Transverse colon (tissue), 4 donors: ENCODE measurements at regions not wholly inside any gene's neighbourhood (a gene's known extent, or its start where the extent isn't known, plus 50 kb on each side); places are given as distances from the start of the nearest gene placed in this dataset.

Source experiments
- DNase-seq: peaks from one replicate; pipeline ENCODE4 v3.0.0-alpha.2; 2019
- H3K27ac ChIP-seq, 4 donors: fragments of 200-600 bp; sonication (generic); 2 replicates each; pipeline ENCODE4 v1.5.1; 2016 to 2018; ENCODE audit warnings: inconsistent platforms in 4 of 4
- H3K27me3 ChIP-seq: fragments of 200-600 bp; sonication (generic); 2 replicates; pipeline ENCODE4 v1.5.1; 2017; ENCODE audit warnings: inconsistent platforms
- H3K36me3 ChIP-seq, 4 donors: fragments of 200-600 bp; sonication (generic); 2 replicates each; pipeline ENCODE4 v1.5.1; 2017 to 2019; ENCODE audit warnings: inconsistent platforms in 4 of 4
- H3K4me1 ChIP-seq, 4 donors: fragments of 200-600 bp; sonication (generic); 2 replicates each; pipeline ENCODE4 v1.5.1; 2017 to 2020; ENCODE audit warnings: inconsistent platforms in 4 of 4
- H3K4me3 ChIP-seq, 4 donors: fragments of 200-600 bp; sonication (generic); 1 replicate in 1 of 4; 2 replicates in 3 of 4; pipeline versions ENCODE4 v1.5.1 to v1.6.1; 2017 to 2019; ENCODE audit warnings: inconsistent platforms in 4 of 4
- H3K9me3 ChIP-seq, 2 donors: fragments of 200-600 bp; sonication (generic); 2 replicates each; pipeline ENCODE4 v1.5.1; 2017 to 2019; ENCODE audit warnings: inconsistent platforms in 2 of 2
- EP300 ChIP-seq: sonication (generic); formaldehyde crosslinking; IDR thresholded peaks from one replicate; pipeline ENCODE4 v1.6.1; 2017; ENCODE audit warnings: antibody characterized with exemption, low read depth
- POLR2A ChIP-seq: fragments of 450-650 bp; IDR thresholded peaks from one replicate; pipeline ENCODE4 v1.6.1; 2016; ENCODE audit warnings: antibody characterized with exemption, mild to moderate bottlenecking, moderate library complexity
- POLR2AphosphoS5 ChIP-seq, 3 donors: sonication (generic); formaldehyde crosslinking; IDR thresholded peaks; one replicate each; pipeline ENCODE4 v1.6.1; 2016; ENCODE audit warnings: antibody characterized with exemption in 3 of 3
- WGBS, 2 donors: methylation state at CpG; one replicate each; pipeline ENCODE4 v1.1.5; 2018; ENCODE audit warnings: low coverage in 1 of 2; 5-methylcytosine and 5-hydroxymethylcytosine counted together
- in situ Hi-C, 4 donors: fragments of 200-750 bp; cut with MboI; loops; one replicate each; pipeline versions ENCODE4 v1.15.0 to v1.15.1; 2017; ENCODE audit warnings: low sequenced_read_pairs in 3 of 4, low pct_ligation_motif_present in 1 of 4, low pct_unique_long_range_greater_than_20kb in 1 of 4
- intact Hi-C: fragments of 100-400 bp; cut with DNase I; formaldehyde crosslinking; loops from one replicate; pipeline ENCODE4 v1.15.1; 2023; ENCODE audit warnings: low total_unique reads
- TF ChIP-seq, protein P1 (sequence below), 5 experiments: fragments of 200-600 bp in 3 of 5; fragments of 450-650 bp in 2 of 5; sonication (generic) in 3 of 5; IDR thresholded peaks; 1 replicate in 2 of 5; 2 replicates in 3 of 5; pipeline ENCODE4 v1.5.1; 2016 to 2017; ENCODE audit warnings: antibody characterized with exemption in 5 of 5, inconsistent platforms in 3 of 5, mild to moderate bottlenecking in 2 of 5, moderate library complexity in 1 of 5

DNA sequence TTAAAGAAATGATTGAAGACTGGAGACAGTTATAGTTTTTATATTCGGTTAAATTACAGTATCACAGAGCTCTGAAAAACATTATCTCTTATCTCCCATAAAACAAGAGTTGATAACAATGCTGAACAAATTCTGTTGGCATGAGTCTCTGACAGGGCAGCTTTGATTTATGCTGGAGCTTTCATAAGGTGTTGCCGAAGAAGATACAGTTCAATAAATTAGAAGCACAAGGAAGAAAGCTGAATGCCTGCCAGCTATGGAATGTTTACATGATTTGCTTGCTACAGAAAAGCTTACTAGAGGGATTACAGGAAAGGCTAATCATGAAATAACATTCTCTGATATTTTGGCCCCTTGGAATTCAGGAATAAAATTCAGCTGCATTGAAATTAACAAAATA lies 431.9 kb upstream of the GJE1 start:
- DNase-seq, result no peak
- intact Hi-C loops (no loop called here), in situ Hi-C loops (no loop called here)
- H3K36me3 ChIP-seq, result no peaks in the 10 kb centered on the region
- no peaks in the 10 kb centered on the region for H3K9me3 ChIP-seq
- H3K4me1 ChIP-seq, result no peaks in the 10 kb centered on the region
- 45 to 60% methylated on average over 1 to 2 of the region's 2 CpGs for WGBS, 2 donors
- H3K4me3 ChIP-seq, result no peak overlapping the region
- H3K27ac ChIP-seq, result no peak overlapping the region
- H3K27me3 ChIP-seq, result no peaks in the 10 kb centered on the region
- TF ChIP-seq POLR2A (no peak), EP300 (no peak), POLR2AphosphoS5 (IDR thresholded peaks at IDR 0.05) (no peak)
- TF ChIP-seq, protein P1, sequence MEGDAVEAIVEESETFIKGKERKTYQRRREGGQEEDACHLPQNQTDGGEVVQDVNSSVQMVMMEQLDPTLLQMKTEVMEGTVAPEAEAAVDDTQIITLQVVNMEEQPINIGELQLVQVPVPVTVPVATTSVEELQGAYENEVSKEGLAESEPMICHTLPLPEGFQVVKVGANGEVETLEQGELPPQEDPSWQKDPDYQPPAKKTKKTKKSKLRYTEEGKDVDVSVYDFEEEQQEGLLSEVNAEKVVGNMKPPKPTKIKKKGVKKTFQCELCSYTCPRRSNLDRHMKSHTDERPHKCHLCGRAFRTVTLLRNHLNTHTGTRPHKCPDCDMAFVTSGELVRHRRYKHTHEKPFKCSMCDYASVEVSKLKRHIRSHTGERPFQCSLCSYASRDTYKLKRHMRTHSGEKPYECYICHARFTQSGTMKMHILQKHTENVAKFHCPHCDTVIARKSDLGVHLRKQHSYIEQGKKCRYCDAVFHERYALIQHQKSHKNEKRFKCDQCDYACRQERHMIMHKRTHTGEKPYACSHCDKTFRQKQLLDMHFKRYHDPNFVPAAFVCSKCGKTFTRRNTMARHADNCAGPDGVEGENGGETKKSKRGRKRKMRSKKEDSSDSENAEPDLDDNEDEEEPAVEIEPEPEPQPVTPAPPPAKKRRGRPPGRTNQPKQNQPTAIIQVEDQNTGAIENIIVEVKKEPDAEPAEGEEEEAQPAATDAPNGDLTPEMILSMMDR (IDR thresholded peaks at IDR 0.05), result no peak

DNA sequence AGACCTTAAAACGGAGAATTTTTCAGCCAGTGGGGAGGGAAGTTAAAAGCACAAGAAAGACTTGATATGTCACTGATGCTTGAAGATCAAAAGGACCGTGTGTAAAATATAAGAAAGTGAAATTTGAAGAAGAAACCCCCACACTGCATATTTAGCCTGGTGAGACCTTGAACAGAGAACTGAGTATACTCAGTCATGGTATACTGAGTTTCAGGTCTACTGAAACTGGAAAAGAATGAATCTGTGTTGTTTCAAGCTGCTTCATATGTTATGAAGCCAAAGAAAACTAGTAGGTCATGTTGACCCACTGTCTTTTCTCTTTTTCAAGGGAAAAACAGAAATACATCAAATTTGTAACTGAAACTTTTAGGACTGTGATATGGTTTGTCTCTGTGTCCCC lies 443.8 kb upstream of the GJE1 start:
- no peak for DNase-seq
- intact Hi-C loops (no loop called here), in situ Hi-C loops (loop anchor here in 2 of 4 donors (25.0 kb wide), 1 partner anchor 423 kb away; no protein-coding TSS in a partner anchor)
- 48 to 58% methylated on average over 2 of the region's 2 CpGs for WGBS, 2 donors
- Histone ChIP-seq H3K36me3 (no peaks in the 10 kb centered on the region), H3K27me3 (no peaks in the 10 kb centered on the region), H3K4me3 (no peak overlapping the region), H3K4me1 (no peaks in the 10 kb centered on the region), H3K27ac (no peak overlapping the region), H3K9me3 (no peaks in the 10 kb centered on the region)
- TF ChIP-seq, protein P1 (IDR thresholded peaks at IDR 0.05), result no peak
- TF ChIP-seq POLR2A, result no peak
- no peak for TF ChIP-seq POLR2AphosphoS5 (IDR thresholded peaks at IDR 0.05)
- no peak for TF ChIP-seq EP300

DNA sequence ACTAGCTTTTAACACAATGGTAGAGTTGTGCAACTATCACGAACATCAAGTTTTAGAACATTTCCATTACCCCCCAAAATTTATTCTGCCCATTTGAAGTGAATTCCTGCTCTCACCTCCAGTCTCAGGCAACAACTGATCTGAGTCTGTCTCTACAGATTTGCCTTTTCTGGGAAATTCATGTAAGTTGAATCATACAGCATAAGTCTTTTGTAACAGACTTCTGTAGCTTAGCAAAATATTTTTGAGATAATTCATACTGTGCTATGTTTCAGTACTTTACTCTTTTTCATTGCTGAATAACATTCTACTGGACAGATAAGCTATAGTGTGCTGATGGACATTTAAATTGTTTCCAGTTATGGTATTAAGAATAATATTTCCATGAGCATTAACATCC lies 447.3 kb upstream of the GJE1 start:
- Histone ChIP-seq H3K27me3 (no peaks in the 10 kb centered on the region), H3K4me3 (no peak overlapping the region), H3K27ac (no peak overlapping the region), H3K36me3 (no peaks in the 10 kb centered on the region), H3K9me3 (no peaks in the 10 kb centered on the region), H3K4me1 (no peaks in the 10 kb centered on the region)
- WGBS, 2 donors, result 35 to 89% methylated on average over 1 of the region's 1 CpG
- in situ Hi-C loops, result loop anchor here in 2 of 4 donors (25.0 kb wide), 1 partner anchor 427 kb away; no protein-coding TSS in a partner anchor
- intact Hi-C loops, result no loop called here
- no peak for TF ChIP-seq EP300
- TF ChIP-seq POLR2A, result no peak
- TF ChIP-seq, protein P1 (IDR thresholded peaks at IDR 0.05), result no peak
- TF ChIP-seq POLR2AphosphoS5 (IDR thresholded peaks at IDR 0.05), result no peak
- DNase-seq, result no peak

DNA sequence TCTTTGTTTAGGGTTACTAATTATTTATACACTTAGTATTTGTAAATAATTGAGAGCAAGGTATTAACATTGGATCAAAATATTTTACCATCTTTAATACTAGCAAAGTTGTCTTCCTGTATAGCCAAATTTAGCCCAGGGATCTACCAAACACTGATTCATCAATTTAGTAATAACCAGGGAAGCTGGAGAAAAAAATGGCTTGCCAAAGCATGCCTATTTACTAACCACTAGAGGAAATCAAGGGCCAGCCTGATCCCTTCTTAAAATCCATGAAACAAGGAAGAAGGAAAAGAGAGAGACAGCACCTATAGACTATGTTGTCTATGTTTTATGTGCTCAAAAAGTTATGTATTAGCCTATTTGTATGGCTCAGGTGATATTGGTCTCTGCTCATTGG lies 450.3 kb upstream of the GJE1 start:
- Histone ChIP-seq H3K9me3 (no peaks in the 10 kb centered on the region), H3K4me1 (no peaks in the 10 kb centered on the region), H3K27ac (no peak overlapping the region), H3K36me3 (no peaks in the 10 kb centered on the region), H3K4me3 (no peak overlapping the region), H3K27me3 (no peaks in the 10 kb centered on the region)
- TF ChIP-seq POLR2AphosphoS5 (IDR thresholded peaks at IDR 0.05) (no peak), EP300 (no peak), POLR2A (no peak)
- TF ChIP-seq, protein P1 (IDR thresholded peaks at IDR 0.05), result no peak
- in situ Hi-C loops, result loop anchor here in 2 of 4 donors (25.0 kb wide), 1 partner anchor 430 kb away; no protein-coding TSS in a partner anchor
- intact Hi-C loops, result no loop called here
- DNase-seq, result no peak
